ENCODE measurements at regions not wholly inside any gene's neighbourhood (a gene's known extent, or its start where the extent isn't known, plus 50 kb on each side); places are given as distances from the start of the nearest gene placed in this dataset.
A peak's percentile ranks its signal among the peaks of the same experiment; 100 is the strongest.

GRCh38 chr9:135414293-135414692 lies 65.3 kb upstream of the PPP1R26 start:
- Histone ChIP-seq H3K4me3 (no peak overlapping the region), H3K27ac (no peak overlapping the region), H3K27me3 (peaks cover 0 to 8% of the 10 kb centered on the region in 2 donors), H3K36me3 (no peaks in the 10 kb centered on the region), H3K9me3 (no peaks in the 10 kb centered on the region), H3K4me1 (no peaks in the 10 kb centered on the region)
- TF ChIP-seq POLR2AphosphoS5 (IDR thresholded peaks at IDR 0.05) = no peak
- TF ChIP-seq POLR2A (IDR thresholded peaks at IDR 0.05) = no peak
- no peak for TF ChIP-seq CTCF (IDR thresholded peaks at IDR 0.05)
- peak in 1 of 2 donors; percentile 28 for DNase-seq (ENCODE audit: low spot score in 2 of 2)
- intact Hi-C loops (cut with DNase I; ENCODE audit: low total_unique reads) = loop anchor here (10.0 kb wide), 1 partner anchor 639 kb away; no protein-coding TSS in a partner anchor

- intact Hi-C loops (cut with DNase I; ENCODE audit: low total_unique reads) = loop anchor here (10.0 kb wide), 1 partner anchor 641 kb away; no protein-coding TSS in a partner anchor
- Histone ChIP-seq H3K36me3 (no peaks in the 10 kb centered on the region), H3K4me3 (no peak overlapping the region), H3K4me1 (no peaks in the 10 kb centered on the region), H3K9me3 (no peaks in the 10 kb centered on the region), H3K27ac (no peak overlapping the region), H3K27me3 (peaks cover 0 to 4% of the 10 kb centered on the region in 2 donors)
- peak in 1 of 2 donors; percentile 47 for DNase-seq (ENCODE audit: low spot score in 2 of 2)
- no peak for TF ChIP-seq POLR2A (IDR thresholded peaks at IDR 0.05)
- no peak for TF ChIP-seq POLR2AphosphoS5 (IDR thresholded peaks at IDR 0.05)
- no peak for TF ChIP-seq CTCF (IDR thresholded peaks at IDR 0.05)
These were observed 64.0 kb upstream of the PPP1R26 start for GRCh38 chr9:135415586-135415985.

- no peaks in the 10 kb centered on the region for H3K4me1 ChIP-seq
- intact Hi-C loops (cut with DNase I; ENCODE audit: low total_unique reads) = loop anchor here (10.0 kb wide), 1 partner anchor 642 kb away; no protein-coding TSS in a partner anchor
- H3K9me3 ChIP-seq = no peaks in the 10 kb centered on the region
- TF ChIP-seq POLR2AphosphoS5 (IDR thresholded peaks at IDR 0.05) (no peak), POLR2A (IDR thresholded peaks at IDR 0.05) (no peak), CTCF (IDR thresholded peaks at IDR 0.05) (no peak)
- no peak overlapping the region for H3K4me3 ChIP-seq
- H3K36me3 ChIP-seq = no peaks in the 10 kb centered on the region
- DNase-seq (ENCODE audit: low spot score in 2 of 2) = peak in 1 of 2 donors; percentile 15
- H3K27ac ChIP-seq = no peak overlapping the region
- H3K27me3 ChIP-seq = peaks cover 0 to 4% of the 10 kb centered on the region in 2 donors
These were observed 62.8 kb upstream of the PPP1R26 start for GRCh38 chr9:135416664-135417290.

- Histone ChIP-seq H3K4me3 (no peak overlapping the region), H3K27me3 (peaks cover 0 to 4% of the 10 kb centered on the region in 2 donors), H3K27ac (no peak overlapping the region), H3K9me3 (no peaks in the 10 kb centered on the region), H3K4me1 (no peaks in the 10 kb centered on the region), H3K36me3 (no peaks in the 10 kb centered on the region)
- TF ChIP-seq CTCF (IDR thresholded peaks at IDR 0.05) = no peak
- TF ChIP-seq POLR2A (IDR thresholded peaks at IDR 0.05) = no peak
- no peak for TF ChIP-seq POLR2AphosphoS5 (IDR thresholded peaks at IDR 0.05)
- intact Hi-C loops (cut with DNase I; ENCODE audit: low total_unique reads) = loop anchor here (10.0 kb wide), 1 partner anchor 643 kb away; no protein-coding TSS in a partner anchor
- DNase-seq (ENCODE audit: low spot score in 2 of 2) = peak in 1 of 2 donors; percentile 48
These were observed 61.4 kb upstream of the PPP1R26 start for GRCh38 chr9:135418161-135418560.

GRCh38 chr9:135419106-135419505 lies 60.5 kb upstream of the PPP1R26 start:
- H3K27me3 ChIP-seq = no peaks in the 10 kb centered on the region

More at GRCh38 chr9:135419106-135419505, 60.5 kb upstream of the PPP1R26 start:
- no peaks in the 10 kb centered on the region for H3K9me3 ChIP-seq
- H3K4me1 ChIP-seq = no peaks in the 10 kb centered on the region
- intact Hi-C loops (cut with DNase I; ENCODE audit: low total_unique reads) = loop anchor here (10.0 kb wide), 1 partner anchor 644 kb away; no protein-coding TSS in a partner anchor
- H3K36me3 ChIP-seq = no peaks in the 10 kb centered on the region
- peak in 1 of 2 donors; percentile 17 for DNase-seq (ENCODE audit: low spot score in 2 of 2)
- no peak for TF ChIP-seq POLR2AphosphoS5 (IDR thresholded peaks at IDR 0.05)
- TF ChIP-seq POLR2A (IDR thresholded peaks at IDR 0.05) = no peak
- no peak for TF ChIP-seq CTCF (IDR thresholded peaks at IDR 0.05)
- no peak overlapping the region for H3K4me3 ChIP-seq
- H3K27ac ChIP-seq = no peak overlapping the region

All from breast epithelium (tissue), 4 donors.